Esophagus (tissue), 2 donors: ENCODE measurements at regions not wholly inside any gene's neighbourhood (a gene's known extent, or its start where the extent isn't known, plus 50 kb on each side); places are given as distances from the start of the nearest gene placed in this dataset.

Source experiments
- H3K27ac ChIP-seq, 2 donors: one replicate each; pipeline ENCODE4 v1.5.1; 2013; ENCODE audit warnings: low read depth in 2 of 2, mild to moderate bottlenecking in 2 of 2, inconsistent platforms in 1 of 2, low read length in 1 of 2, moderate library complexity in 1 of 2
- H3K27me3 ChIP-seq, 2 donors: one replicate each; pipeline ENCODE4 v1.6.1; 2013; ENCODE audit warnings: low read length in 2 of 2, control low read depth in 1 of 2, mild to moderate bottlenecking in 1 of 2; ENCODE audit not compliant: insufficient read depth in 2 of 2, control insufficient read depth in 1 of 2
- H3K36me3 ChIP-seq, 2 donors: one replicate each; pipeline ENCODE4 v1.6.1; 2013; ENCODE audit warnings: low read length in 1 of 2; ENCODE audit not compliant: control insufficient read depth in 2 of 2, insufficient read depth in 2 of 2
- H3K4me1 ChIP-seq, 2 donors: one replicate each; pipeline ENCODE4 v1.6.1; 2013; ENCODE audit warnings: low read length in 1 of 2; ENCODE audit not compliant: control insufficient read depth in 2 of 2, insufficient read depth in 2 of 2
- H3K4me3 ChIP-seq, 2 donors: one replicate each; pipeline ENCODE4 v1.5.1; 2013; ENCODE audit warnings: low read length in 2 of 2, mild to moderate bottlenecking in 2 of 2, low read depth in 1 of 2, moderate library complexity in 1 of 2
- H3K9me3 ChIP-seq, 2 donors: one replicate each; pipeline ENCODE4 v1.6.1; 2013; ENCODE audit warnings: mild to moderate bottlenecking in 2 of 2, low read depth in 1 of 2, low read length in 1 of 2, moderate library complexity in 1 of 2; ENCODE audit not compliant: control insufficient read depth in 2 of 2, insufficient read depth in 1 of 2
- WGBS, 2 donors: extraction: QIAGEN DNeasy Blood & Tissue Kit; methylation state at CpG; one replicate each; pipeline ENCODE4 v1.1.7; 2013; 5-methylcytosine and 5-hydroxymethylcytosine counted together
- donor health status: healthy with polysubstance abuse.
- donor health status: Bipolar disorder and iron deficiency.

- WGBS, 2 donors: 53 to 63% methylated on average over 2 of the region's 2 CpGs
- Histone ChIP-seq H3K4me1 (no peaks in the 10 kb centered on the region), H3K27ac (no peak overlapping the region), H3K4me3 (no peak overlapping the region), H3K36me3 (no peaks in the 10 kb centered on the region), H3K9me3 (peaks cover 3 to 9% of the 10 kb centered on the region in 2 donors), H3K27me3 (no peaks in the 10 kb centered on the region)
Observed at GRCh38 chr4:77332696-77333270, 175.8 kb downstream of the CCNG2 start.

DNA sequence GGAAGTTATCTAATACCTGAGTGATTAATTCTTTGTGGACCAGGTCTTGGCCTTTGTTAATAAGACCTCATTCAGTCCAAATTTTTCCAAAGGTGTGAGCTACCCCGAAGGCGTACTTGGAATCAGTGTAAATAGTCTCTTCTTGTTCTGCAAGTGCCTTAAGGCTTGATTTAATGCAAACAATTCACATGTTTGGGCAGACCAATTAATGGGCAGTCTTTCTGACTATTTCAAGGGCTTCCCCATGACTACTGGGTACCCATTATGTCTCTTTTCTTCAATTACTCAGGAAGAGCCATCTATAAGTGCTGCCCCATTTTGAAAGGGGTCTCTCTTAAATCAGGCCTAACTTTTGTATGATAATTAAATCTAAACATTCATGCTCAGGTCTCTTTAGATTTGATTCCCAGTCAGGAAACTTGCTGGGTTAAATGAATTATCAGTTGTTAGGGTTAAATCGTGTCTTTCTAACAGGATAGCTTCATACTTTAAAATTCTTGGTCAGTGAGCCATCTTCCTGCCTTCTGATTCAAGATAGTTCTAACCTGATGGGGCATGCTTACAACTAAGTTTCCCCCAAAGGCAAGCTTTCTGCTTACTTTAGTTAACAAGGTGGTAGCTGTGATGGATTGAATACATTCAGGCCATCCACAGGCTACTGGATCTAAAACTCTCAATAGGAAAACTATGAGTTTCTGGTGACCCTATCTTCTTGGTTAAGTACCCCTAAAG is 179.6 kb downstream of the CCNG2 start:
- H3K36me3 ChIP-seq: no peaks in the 10 kb centered on the region
- H3K4me3 ChIP-seq: no peak overlapping the region
- WGBS, 2 donors: 54 to 67% methylated on average over 3 of the region's 3 CpGs
- H3K27ac ChIP-seq: no peak overlapping the region
- no peaks in the 10 kb centered on the region for H3K4me1 ChIP-seq
- peaks cover 3 to 9% of the 10 kb centered on the region in 2 donors for H3K9me3 ChIP-seq
- no peaks in the 10 kb centered on the region for H3K27me3 ChIP-seq

GRCh38 chr4:77342170-77342810 is 185.3 kb downstream of the CCNG2 start:
- Histone ChIP-seq H3K4me3 (no peak overlapping the region), H3K27ac (no peak overlapping the region), H3K36me3 (no peaks in the 10 kb centered on the region), H3K4me1 (no peaks in the 10 kb centered on the region), H3K27me3 (no peaks in the 10 kb centered on the region), H3K9me3 (peaks cover 5 to 10% of the 10 kb centered on the region in 2 donors)
- 95 to 96% methylated on average over 2 of the region's 2 CpGs for WGBS, 2 donors

- Histone ChIP-seq H3K9me3 (peaks cover 5 to 10% of the 10 kb centered on the region in 2 donors), H3K4me1 (no peaks in the 10 kb centered on the region), H3K4me3 (no peak overlapping the region), H3K27me3 (no peaks in the 10 kb centered on the region), H3K36me3 (no peaks in the 10 kb centered on the region), H3K27ac (no peak overlapping the region)
- WGBS, 2 donors: 51 to 61% methylated on average over 1 of the region's 1 CpG
Observed at GRCh38 chr4:77344001-77344400, 187.0 kb downstream of the CCNG2 start.

DNA sequence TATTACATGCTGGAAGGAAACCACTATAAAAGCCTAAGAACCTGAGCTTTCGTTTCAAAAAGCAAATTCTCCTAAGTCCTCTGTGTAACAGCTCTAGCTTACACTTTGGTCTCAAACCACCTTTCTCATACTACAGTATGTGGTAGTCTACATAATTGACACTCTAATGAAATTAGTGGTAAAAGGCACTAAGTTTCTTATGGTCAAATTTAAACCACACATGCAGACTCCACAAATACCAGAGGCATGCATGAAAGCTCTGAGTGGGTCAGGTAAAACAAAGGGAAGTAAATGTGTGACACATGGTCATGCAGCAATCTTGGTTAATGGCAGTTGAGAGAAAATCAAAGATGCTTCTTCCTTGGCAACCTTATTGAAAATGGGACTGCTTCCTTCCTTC is 187.8 kb downstream of the CCNG2 start:
- Histone ChIP-seq H3K9me3 (peaks cover 5 to 10% of the 10 kb centered on the region in 2 donors), H3K27me3 (no peaks in the 10 kb centered on the region), H3K36me3 (no peaks in the 10 kb centered on the region), H3K4me1 (no peaks in the 10 kb centered on the region), H3K27ac (no peak overlapping the region), H3K4me3 (no peak overlapping the region)
- WGBS, 2 donors: 36 to 70% methylated on average over 1 of the region's 1 CpG

- Histone ChIP-seq H3K9me3 (peaks cover 1 to 5% of the 10 kb centered on the region in 2 donors), H3K4me3 (no peak overlapping the region), H3K27me3 (no peaks in the 10 kb centered on the region), H3K4me1 (no peaks in the 10 kb centered on the region), H3K36me3 (no peaks in the 10 kb centered on the region), H3K27ac (no peak overlapping the region)
- 54 to 79% methylated on average over 5 of the region's 5 CpGs for WGBS, 2 donors
Observed at GRCh38 chr4:77347351-77347966, 190.5 kb downstream of the CCNG2 start.

GRCh38 chr4:77348815-77349214 is 191.8 kb downstream of the CCNG2 start:
- Histone ChIP-seq H3K4me1 (no peaks in the 10 kb centered on the region), H3K9me3 (peaks cover 0 to 2% of the 10 kb centered on the region in 2 donors), H3K36me3 (no peaks in the 10 kb centered on the region), H3K27me3 (no peaks in the 10 kb centered on the region), H3K4me3 (no peak overlapping the region), H3K27ac (no peak overlapping the region)

- H3K4me1 ChIP-seq: no peaks in the 10 kb centered on the region
- no peak overlapping the region for H3K27ac ChIP-seq
- H3K9me3 ChIP-seq: no peaks in the 10 kb centered on the region
- H3K36me3 ChIP-seq: no peaks in the 10 kb centered on the region
- WGBS, 2 donors: 79 to 80% methylated on average over 3 of the region's 3 CpGs
- H3K27me3 ChIP-seq: no peaks in the 10 kb centered on the region
- no peak overlapping the region for H3K4me3 ChIP-seq
Observed at GRCh38 chr4:77349364-77349763, 192.4 kb downstream of the CCNG2 start.

DNA sequence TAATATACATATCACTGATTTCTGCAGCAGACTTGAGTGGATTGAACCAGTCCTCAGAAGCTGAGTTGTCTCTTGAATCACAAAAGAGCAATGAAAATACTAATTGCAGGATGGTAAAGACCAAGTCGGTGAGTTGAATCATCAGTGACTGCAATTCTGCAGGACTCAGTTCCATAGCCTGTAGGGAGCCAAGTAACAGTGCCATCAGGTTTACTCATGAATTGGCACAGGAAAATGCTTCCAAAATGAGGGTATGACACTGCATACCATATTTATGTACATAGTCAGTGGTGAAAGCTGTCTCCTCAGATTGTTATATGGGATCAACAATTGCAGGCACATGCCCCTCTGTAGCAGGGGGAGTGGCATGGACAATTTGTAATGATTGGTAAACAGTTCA is 192.8 kb downstream of the CCNG2 start:
- H3K9me3 ChIP-seq: no peaks in the 10 kb centered on the region
- H3K27ac ChIP-seq: no peak overlapping the region
- no peaks in the 10 kb centered on the region for H3K27me3 ChIP-seq
- H3K36me3 ChIP-seq: no peaks in the 10 kb centered on the region
- no peak overlapping the region for H3K4me3 ChIP-seq
- H3K4me1 ChIP-seq: no peaks in the 10 kb centered on the region
- WGBS, 2 donors: 49 to 54% methylated on average over 1 of the region's 1 CpG
